ENCODE measurements at regions not wholly inside any gene's neighbourhood (a gene's known extent, or its start where the extent isn't known, plus 50 kb on each side); places are given as distances from the start of the nearest gene placed in this dataset.

DNA sequence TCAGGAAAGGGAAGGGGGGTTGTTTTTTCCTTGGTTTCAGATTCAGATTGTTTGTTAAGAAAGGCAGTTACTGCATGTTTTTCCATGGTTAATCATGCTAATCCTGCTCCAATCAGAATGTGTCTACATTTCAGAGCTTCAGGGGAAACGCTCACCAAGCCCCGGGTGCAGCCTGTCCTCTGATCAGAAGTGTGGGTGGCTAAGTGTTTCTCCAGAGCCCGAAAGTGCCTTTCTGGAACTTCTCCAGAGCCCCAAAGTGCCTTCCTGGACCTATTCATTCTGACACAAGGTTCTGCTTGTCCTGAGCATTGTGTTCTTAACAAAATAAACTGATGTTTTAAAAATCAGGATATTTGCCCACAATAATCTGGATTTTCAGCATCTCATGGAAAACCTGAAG lies 359.0 kb upstream of the ZNF521 start:
- no peak for DNase-seq

DNA sequence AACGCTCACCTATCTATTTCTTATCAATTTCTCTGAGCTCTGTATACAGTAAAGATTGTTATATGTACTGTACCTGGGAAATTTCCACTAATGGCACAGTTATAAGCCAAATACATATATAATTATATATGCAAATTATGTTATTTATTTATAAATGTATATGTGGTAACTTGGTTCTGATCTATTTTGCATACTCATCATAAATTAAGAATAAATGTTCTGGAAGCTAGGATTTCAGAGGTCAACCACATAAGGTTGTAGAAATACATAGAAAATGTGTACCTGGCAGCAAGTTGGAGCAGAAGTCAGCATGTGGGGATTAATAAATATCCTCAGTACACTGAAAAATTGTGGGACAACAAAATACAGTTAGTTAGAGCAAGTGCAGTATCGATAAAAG lies 353.7 kb upstream of the ZNF521 start:
- DNase-seq, result no peak

DNA sequence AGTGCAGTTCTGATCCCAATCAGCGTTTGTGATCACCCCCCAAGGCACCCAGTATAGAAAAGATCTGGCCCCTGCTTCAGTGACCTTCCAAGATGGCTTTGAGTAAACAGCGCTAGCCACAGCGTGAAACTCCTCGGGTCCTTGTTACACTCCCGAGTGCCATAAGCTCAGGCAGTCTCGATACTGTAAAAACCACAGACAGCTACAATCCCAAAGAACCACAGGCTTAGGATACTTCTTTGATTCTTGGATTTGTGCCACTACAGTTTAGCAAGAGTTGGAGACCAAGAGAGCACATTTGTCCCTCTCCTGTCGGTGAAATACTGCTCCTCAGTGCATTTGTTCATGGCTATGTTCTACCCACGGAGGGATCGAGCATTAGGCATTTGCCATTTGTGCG lies 352.5 kb upstream of the ZNF521 start:
- DNase-seq, result no peak

DNA sequence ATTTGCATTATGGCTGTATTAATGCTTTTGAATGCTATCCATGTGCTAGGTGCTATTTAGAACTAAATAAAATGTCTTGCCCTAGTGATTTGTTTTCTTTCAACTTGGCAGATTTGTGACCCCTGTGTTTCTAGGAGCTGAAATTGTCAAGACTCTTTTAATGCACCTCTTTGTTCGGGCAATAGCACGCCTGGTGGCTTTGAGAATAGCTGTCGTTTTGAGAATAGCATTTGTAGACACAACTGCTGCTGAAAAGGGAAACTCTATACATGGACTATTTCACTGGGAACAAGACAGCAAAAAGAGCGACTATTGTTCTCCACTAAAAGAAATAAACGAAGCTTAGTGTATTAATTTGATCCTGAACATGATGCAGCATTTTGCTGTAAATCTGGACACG lies 352.1 kb upstream of the ZNF521 start:
- no peak for DNase-seq

DNA sequence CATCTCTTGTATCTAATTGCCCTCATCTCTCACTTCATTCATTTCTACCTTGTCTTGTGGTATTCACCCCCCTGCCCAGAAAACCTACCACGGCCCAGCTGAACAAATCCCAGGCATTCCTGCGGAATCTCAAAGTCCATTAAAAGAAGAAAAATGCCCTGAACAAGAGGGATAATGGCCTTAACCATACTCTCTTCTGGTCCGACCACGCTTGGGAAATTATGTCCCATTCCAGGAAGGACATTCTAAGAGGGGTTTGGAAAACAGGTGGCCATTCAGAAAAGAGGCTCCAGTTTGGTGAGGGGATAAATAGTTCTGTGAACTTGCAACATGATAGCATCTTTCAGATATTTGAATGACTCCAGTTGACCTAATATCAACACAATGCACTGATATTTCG lies 349.9 kb upstream of the ZNF521 start:
- DNase-seq, result no peak

DNA sequence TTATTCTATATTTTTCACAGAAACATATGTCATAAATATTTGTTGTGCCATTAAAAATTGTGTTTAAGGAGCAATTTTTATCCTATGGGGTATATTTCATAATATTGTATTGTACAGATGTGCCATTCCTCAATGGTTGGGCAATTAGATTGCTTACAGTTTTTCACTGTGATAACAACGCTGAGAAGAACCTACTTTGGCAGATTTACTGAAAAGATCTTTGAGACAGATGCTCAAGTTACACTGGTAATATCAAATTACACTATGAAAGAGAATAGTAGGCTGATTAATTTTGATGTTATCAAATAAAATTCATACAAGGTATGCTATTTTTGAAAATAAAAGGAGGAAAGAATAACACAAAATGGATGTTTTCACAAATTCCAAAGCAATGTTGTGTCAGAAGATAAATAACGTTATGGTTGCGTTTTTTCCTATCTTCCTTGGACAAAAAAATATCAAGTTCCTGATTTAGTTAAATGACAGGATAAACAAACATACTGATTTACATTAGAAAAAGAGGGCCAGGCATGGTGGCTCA lies 335.1 kb upstream of the ZNF521 start:
- no peak for DNase-seq

DNA sequence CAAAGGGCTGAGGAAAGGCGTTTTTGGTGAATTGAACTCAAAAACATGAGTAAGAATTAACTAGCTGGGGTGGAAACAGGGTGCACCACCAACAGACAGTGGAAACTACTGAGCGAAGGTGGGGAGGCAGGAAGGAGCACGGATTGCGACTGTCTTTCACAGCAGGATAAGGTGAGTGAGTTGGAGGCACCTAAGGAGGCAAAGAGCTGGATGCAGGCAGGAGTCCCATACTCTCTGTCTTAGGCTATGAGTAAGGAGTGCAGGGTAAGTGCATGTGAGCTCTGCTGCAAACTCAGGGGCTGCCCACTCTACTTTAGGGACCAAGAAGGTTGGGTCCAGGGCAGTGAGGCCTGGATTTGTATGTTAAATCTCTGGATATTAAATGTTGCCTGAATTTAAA lies 333.1 kb upstream of the ZNF521 start:
- DNase-seq, result no peak

DNA sequence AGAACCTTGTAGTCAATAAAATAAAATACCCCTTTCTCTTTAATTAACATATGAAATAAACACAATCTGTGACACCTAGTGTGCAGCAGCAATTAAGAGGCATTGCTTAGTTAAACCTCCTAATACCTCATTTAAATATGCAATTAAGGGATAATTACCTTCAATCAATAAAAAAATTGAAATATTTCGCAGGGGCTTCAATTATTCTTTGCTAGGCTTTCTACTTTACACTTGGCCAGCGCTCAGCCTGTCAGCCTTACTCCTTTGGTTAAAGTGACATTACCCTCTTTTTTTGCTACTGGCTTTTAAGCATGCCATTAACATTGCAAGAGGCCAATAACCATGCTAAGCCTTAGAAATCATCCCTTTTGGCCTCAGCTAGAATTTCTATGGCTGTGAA lies 327.5 kb upstream of the ZNF521 start:
- no peak for DNase-seq

DNA sequence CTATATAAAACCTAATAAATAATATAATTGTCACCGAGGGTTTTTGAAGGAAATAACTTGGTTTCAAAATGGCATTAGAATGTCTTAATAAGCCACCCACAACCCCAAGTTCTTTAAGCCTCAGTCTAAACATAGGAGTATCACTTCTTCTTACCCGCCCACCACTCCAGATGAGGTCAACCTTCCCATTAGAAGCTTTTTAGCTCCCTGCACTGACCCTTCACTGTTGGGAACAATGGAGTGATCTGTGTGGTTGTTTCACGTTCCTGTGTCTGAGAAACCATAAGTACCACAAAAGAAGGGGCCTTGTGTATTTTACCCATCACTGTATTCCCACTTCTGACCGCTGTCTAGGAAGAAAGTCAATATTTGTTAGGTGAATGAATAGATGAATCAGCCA lies 326.3 kb upstream of the ZNF521 start:
- DNase-seq, result no peak

DNA sequence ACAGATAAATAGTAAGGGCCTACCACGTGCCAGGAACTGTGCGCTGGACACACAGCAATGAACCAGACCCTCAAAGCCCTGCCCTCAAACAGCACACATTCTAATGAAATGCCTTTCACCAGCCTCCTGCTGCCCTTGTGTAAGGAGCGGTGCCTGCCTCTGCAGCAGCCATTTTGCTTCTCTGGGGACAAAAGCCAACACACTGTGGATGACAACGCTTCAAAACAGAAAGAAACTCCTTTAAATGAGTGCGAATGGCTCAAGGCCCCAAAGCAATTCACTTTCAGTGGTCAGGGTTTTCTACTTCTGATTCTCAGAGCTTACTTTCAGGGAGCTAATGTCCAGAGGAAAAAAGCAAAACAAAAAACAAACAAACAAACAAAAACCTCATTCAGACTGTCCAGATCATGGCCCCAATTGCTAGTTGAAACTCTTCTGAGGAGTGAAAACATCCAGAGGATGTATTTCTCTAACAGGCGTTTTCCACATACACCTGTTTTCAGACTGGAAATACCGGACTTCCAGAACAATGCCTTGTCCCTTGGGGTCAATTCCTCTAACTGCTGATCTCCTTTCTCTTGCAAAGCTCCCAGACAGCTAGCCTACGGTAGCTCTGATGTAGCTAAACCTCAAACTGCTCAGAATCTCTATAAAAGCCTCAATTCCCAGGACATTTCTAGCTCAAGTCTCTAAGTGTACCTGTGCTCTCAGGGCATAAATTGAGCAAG lies 323.3 kb upstream of the ZNF521 start:
- DNase-seq, result no peak

DNA sequence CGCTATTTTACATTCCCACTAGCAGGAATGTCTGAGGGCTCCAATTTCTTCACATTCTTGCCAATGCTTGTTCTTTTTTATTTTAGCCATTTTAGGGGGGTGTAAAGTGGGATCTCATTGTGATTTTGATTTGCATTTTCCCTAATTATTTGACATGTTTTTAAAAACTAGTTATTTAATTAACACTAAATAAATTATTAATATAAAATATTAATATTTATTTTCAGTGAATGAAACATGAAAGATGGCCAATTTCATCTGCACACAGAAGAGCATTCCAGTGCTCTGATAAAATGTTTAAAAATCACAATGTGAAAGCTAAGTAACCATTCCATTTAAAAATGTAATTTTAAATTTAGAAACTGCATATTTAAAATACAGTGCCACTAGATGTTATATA lies 322.2 kb upstream of the ZNF521 start:
- no peak for DNase-seq

DNA sequence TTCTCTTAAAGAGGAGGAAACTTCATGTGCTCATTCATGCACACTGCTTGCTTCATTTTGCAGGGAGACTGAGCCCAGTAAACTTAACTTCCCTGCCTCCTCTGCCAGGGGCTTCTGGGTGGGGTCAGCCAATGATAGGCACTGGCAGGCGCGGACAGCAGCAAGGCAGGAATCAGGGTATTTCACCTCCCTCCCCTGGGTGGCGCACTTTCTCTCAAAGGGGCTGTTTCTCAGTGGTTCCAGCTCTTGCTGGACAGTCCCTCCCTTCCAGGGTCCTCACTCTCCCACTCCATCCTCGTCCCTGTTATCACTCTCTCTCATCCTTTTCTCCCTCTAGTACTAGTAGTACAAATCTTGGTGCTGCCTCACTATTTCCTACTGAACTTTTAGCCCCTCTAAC lies 320.5 kb upstream of the ZNF521 start:
- no peak for DNase-seq

DNA sequence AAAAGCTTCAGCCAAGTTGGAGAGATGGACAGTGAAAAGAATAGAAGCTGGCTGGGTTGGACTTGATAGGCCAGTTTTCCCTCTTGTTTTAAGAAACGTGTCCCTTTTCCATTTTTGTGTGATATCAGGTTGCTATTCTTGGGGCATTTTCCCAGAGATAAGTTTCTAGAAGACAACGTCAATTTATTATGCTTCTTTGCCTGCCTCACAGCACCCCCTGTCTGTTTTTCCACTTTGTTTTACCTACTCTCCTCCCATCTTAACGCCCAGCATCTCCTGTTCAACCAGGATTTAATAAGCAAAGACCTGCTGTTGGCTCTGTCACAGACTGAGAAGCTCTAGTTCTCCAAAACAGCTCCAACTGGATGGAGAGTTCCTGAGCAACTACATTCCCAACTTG lies 317.8 kb upstream of the ZNF521 start:
- DNase-seq, result no peak

DNA sequence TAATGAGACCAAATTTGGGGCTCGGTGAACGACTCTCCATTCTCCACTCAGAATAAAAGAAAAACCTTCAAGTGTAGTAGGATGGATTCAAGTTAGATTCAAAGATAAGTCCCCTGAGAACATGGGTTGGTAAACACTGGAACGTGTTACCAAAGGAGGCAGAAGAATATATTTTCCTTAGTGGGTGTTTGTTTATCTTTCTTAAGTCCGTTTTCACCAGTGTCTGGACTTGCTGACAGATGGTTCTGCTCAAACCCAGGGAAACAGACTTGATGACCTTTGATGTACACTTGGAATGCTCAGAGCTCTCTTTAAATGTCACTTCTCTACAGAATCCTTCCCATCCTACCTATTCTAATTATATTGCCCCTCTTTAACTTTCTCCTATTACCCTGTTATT lies 310.3 kb upstream of the ZNF521 start:
- DNase-seq, result no peak

DNA sequence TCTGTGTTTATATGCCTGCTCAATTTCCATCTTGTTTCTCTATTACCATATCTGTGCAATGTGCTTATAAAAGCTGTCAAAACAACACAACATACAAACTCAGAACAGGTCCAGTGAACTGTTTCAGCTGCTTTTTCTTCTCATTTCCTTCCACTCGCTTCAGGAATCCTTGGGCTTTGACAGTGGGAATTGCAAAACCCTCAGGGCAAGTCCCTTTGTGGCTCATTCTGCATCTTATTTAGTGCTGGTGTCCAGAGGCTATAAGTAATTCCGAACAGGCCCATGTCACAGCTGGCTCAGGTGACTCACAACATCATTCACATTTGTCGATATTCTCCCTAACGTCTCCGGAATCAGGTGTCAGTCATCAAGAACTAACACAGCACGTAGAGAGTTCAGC lies 309.9 kb upstream of the ZNF521 start:
- no peak for DNase-seq

DNA sequence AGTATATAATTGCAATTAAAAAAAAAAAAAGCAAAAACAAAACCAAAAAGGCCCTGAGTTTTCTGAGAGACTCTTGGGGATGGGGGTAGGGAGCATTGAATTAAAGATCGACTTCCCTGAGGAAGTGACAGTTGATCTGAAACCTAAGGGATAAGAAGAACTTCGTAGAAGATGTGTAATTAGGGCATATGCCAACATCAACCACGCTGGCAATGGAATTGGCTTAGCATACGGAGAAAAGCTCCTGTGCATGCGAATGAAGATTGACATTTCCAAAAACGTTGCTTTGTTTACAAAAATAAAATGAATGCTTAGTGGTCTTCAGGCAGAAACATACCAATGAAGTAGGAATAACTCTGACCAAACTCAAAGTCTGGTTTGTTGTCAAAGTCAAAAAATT lies 307.6 kb upstream of the ZNF521 start:
- DNase-seq, result no peak

DNA sequence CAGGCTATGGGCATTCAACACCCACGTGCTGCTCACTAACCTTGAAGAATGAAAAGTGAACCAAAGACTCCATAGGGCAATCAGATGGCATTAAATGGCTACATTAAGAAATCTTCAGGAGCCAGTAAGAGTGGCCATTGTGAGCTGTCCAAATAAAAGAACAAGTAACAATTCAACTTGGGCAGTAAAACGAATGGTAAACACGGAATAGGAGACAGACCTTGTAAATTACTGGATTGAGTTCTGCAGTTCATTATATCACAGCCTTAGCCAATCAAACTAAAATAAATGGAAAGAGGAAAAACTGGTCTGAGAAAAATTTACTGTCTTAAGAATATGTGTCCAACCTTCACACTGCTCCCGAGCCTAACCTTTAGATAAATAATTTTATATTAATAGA lies 306.5 kb upstream of the ZNF521 start:
- DNase-seq, result no peak

DNA sequence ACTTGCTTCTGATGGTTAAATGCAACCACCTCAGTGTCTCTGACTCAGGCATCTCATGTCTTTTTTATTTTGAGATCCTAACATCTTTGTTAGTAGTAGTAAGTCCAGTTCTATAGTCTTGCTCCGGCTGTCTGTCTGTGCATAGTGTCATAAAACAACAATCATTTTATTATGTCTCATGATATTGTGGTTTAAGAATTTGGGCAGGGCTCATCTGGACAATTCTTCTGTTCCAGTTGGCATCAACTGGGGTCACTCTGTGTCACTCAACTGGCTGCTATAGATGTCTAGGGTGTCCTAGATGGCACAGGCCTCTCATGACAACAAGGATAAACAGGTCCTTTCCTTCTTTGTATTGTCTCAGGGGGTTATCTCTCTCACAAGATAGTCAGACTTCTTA lies 299.6 kb upstream of the ZNF521 start:
- no peak for DNase-seq

DNA sequence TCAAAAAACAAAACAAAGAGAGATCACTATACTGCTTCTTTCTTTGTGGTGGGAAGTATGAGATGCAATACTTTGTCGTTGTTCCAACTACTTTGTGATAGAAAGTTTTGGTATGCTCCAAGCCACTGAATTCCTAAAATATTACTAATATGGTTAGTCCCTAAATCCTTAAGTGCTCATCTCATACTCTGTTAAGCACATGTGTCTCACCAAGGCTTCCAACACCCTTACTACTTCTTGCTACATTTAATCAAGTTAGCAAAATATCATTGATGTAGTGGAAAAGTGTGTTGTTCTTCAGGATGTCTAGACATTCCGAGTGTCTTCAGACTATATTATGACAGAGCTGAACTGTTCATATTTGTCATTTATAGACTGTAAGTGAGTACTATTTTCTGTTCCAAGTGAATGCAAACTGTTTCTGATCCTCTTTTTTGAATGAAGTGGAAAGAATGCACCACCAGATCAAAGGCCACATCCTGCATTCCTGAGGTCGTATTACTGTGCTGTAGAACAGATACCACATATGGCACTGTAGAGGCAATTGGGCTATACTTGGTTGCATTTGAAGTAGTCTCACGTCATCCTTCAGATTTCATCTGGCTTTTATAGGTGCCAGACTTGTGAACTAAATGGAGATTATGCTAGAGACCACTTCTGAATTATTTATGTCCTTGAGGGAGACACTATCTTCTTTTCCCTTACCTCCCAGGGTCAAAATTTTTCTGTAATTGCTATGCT lies 298.4 kb upstream of the ZNF521 start:
- DNase-seq, result no peak

DNA sequence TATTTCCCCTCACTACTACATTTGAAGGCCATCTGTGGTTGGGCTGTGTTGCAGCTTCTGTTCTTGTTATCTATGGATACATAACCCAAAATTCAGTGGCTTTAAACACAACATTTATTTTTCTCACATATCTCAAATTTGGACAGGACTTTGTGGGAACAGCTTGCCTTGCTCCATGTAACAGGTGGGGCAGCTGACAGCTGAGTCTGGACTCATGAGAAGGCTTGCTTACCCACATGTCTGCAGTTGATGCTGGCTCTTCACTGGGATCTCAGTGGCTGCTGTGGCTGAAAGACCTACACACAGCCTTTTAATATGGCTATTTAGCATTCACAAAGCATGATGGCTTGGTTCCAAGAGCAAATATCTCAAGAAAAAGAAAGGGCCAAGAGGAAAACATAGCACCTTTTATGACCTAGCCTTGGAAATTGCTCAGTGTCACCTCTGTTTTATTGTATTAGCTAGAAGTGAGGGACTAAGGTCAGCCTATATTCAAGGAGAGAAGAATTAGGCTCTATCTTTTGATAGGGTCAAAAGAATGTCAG lies 296.8 kb upstream of the ZNF521 start:
- no peak for DNase-seq

DNA sequence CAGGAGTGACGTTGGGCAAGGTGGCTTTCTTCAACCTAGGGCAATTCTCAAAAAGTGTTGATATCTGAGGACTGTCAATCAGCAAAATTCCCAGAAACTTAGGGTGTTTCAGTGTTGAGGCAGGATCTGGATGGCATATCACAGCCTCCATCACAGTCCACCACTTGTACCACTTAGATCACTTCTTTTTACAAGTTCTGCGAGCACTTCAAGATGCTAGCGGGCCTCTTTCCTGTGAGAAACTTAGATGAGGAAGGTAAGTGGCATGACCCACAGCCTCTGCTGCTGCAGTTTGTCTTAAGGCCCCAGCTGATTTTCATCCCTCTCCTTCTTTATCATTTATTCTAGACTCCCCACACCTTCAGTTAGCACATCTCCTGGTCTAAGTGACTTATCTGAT lies 295.4 kb upstream of the ZNF521 start:
- no peak for DNase-seq

DNA sequence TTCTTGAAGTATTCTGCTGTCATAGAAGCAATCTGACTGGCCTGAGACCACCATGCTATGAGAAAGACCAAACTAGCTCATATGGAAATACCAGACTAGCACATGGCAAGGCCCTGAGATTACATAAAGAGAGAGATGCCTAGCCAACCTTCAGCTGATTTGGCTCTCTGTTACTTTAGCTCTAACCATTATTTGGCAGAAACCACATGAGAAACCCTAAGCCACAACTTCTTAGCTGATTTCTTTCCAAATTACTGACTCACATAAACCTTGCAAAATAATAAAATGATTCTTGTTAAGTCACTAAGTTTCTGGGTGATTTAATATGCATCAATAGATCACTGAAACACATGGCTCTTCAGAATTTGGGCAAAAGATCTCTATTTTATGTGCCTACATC lies 295.0 kb upstream of the ZNF521 start:
- DNase-seq, result no peak

DNA sequence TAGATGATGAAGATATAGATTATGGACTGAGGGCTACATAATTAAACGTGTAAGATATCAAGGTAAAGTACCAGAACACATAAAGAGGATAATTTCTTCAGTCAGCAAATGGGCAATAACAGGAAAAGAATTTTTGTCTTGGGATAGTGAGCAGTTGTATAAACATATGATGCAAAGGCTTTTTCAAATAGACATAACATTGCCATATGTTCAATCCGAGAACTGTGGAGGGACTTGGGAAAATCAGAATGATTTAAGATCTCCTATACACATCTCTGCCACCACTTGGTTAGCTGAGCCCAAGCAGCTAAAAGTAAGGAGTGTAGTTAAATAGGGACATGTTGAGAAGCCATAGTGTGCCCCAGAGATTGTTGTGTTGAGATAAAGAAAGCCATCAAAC lies 287.6 kb upstream of the ZNF521 start:
- no peak for DNase-seq

DNA sequence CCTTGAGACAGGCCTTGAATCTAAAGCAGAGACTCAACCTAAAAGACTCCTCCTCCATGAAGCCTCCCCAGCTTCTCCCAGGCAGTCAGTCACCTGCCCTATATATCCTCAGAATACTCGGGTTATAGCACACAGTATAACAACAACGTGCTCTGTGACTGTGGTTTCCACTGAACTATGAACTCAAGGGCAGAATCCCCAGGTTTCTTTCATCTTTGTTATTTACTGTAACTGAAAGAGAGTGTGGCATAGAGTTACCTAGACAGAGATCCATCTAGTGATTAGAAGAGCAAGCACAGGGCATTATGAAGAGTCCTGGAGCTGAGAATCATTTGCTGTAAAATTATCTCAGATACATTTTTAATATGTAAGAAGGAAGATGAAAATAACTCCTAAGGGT lies 281.6 kb upstream of the ZNF521 start:
- no peak for DNase-seq
